ENCODE measurements at regions not wholly inside any gene's neighbourhood (a gene's known extent, or its start where the extent isn't known, plus 50 kb on each side); places are given as distances from the start of the nearest gene placed in this dataset.

DNA sequence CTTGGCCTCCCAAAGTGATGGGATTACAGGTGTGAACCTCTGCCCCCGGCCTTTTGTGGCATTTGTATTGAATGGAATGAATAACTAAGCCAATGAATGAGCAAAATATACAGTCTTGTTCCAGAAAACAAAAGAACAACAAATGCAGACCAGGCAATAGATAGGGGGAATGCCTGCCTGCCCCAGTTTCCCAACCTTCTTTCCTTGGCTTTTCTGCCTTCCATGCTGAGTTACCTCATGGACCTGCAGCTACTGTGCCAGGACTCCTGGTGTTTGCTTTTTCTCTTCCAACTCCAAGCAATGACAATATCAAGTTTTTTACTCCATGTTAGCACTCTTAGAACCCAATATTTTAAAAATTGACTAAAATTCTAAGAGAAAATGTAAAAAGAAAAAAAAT lies 58.6 kb upstream of the BACH1 start:
- H3K36me3 ChIP-seq = no peaks in the 10 kb centered on the region
- peaks cover 4% of the 10 kb centered on the region; the same call in 1 of the 2 replicates for H3K9me3 ChIP-seq (replicated peaks)
- DNase-seq (ENCODE audit: low read depth in 1 of 2, low spot score in 2 of 2) = no peak
- peaks cover 4% of the 10 kb centered on the region; the same call in 1 of the 2 replicates for H3K4me1 ChIP-seq (replicated peaks)
- no peak overlapping the region for H3K27ac ChIP-seq
- no peaks in the 10 kb centered on the region for H3K27me3 ChIP-seq (replicated peaks)
- H3K4me3 ChIP-seq = no peak overlapping the region

DNA sequence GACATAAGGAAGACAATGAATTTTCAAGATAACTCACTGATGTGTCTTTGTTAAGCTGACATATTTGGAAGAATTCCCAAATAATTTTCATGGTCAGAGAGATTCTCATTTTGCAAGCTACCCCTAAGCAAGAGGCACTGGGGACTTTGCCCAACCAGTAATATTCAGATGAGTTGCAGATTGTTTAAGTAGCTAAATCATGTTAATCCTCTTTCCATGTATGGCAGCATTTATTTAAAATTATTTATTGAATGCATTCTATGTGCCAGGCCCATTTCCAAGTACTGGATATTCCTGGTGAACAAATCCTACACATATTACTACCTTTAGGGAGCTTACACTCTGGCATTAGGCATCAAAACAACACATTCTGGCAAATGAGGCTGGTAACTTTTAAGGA lies 56.5 kb upstream of the BACH1 start:
- Histone ChIP-seq H3K27ac (no peak overlapping the region), H3K27me3 (replicated peaks) (no peaks in the 10 kb centered on the region), H3K4me3 (no peak overlapping the region), H3K36me3 (no peaks in the 10 kb centered on the region), H3K4me1 (replicated peaks) (no peaks in the 10 kb centered on the region; the same call in 1 of the 2 replicates), H3K9me3 (replicated peaks) (peaks cover 4% of the 10 kb centered on the region; the same call in 1 of the 2 replicates)
- no peak for DNase-seq (ENCODE audit: low read depth in 1 of 2, low spot score in 2 of 2)

DNA sequence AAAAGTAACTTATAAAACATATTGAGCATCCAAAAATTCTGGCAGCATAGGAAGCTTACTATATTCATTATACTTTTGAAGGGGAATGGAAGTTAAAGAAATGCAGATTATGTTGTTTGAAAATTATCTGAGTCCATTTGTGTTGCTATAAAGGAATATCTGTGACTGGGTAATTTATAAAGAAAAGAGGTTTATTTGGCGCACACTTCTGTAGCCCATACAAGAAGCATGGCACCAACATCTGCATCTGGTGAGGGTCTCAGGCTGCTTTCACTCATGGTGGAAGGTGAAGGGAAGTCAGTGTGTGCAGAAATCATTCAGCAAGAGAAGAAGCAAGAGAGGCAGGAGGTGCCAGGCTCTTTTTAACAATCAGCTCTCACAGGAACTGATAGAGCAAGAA lies 55.5 kb upstream of the BACH1 start:
- Histone ChIP-seq H3K27me3 (replicated peaks) (no peaks in the 10 kb centered on the region), H3K4me3 (no peak overlapping the region), H3K27ac (no peak overlapping the region), H3K4me1 (replicated peaks) (no peaks in the 10 kb centered on the region; the same call in 1 of the 2 replicates), H3K9me3 (replicated peaks) (peaks cover 2% of the 10 kb centered on the region; the same call in 1 of the 2 replicates), H3K36me3 (no peaks in the 10 kb centered on the region)
- DNase-seq (ENCODE audit: low read depth in 1 of 2, low spot score in 2 of 2) = no peak

DNA sequence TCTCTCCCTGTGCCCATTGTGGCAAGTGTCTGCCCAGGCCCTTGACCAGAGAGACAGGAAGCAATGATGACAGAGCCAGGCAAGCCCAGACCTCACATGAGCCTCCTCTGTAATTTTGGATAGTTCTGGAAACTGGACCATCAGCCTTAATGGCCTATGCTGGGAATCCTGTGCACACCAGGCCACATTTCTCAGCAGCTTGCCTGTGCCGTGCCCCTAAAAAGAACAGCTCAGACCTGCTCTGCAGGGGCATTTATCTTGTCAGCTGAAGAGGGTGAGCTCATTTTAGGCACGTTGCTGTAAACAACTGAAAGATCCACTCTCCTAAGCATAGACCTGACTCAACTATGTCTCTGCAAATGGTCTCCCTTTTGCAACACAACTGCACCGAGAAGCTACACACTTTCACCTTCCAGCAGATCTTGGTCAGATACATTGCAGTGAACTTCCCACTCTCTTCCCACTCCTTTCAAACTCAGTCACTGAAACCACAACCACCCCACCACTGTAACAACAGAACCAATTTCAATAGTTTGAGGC lies 53.5 kb upstream of the BACH1 start:
- no peaks in the 10 kb centered on the region for H3K4me1 ChIP-seq (replicated peaks)
- H3K27ac ChIP-seq = no peak overlapping the region
- H3K9me3 ChIP-seq (replicated peaks) = no peaks in the 10 kb centered on the region
- no peak overlapping the region for H3K4me3 ChIP-seq
- no peaks in the 10 kb centered on the region for H3K36me3 ChIP-seq
- H3K27me3 ChIP-seq (replicated peaks) = no peaks in the 10 kb centered on the region
- no peak for DNase-seq (ENCODE audit: low read depth in 1 of 2, low spot score in 2 of 2)

DNA sequence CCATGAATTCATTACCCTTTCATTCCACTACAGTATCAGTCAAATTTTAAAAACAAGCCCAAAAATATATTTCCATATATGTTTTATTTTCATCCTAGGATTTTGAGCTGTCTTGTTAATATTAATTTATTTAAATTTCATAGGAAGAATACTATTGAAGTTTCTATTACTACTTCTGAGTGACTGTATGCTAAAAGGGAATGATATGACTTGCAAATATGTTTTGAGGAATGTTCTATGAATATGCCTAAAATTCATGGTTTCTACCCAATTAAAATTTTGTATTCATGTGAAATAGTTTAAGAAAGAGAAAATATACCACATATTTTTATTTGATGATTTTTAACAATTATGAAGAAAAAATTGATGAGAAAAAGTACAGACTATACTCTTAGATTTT lies 52.9 kb upstream of the BACH1 start:
- no peaks in the 10 kb centered on the region for H3K27me3 ChIP-seq (replicated peaks)

DNA sequence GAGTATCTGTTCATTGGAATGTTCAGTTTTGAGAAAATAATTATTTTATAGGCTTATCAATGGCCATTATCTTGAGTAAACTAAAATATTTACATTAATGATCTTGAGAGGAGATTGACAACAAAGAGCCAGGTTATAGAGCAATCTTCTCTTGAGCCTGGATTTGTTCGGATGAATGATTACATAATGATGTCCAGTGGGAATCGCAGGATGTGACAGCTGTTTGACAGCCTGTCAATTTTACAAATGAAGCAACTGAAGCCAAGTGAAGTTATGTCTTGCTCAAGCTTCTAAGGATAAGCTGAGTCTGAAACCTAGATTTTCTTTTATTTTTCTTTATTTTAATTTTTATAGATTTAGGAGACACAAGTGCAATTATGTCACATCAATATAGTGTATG lies 52.1 kb upstream of the BACH1 start:
- Histone ChIP-seq H3K36me3 (no peaks in the 10 kb centered on the region), H3K9me3 (replicated peaks) (no peaks in the 10 kb centered on the region), H3K27me3 (replicated peaks) (no peaks in the 10 kb centered on the region), H3K4me1 (replicated peaks) (no peaks in the 10 kb centered on the region), H3K4me3 (no peak overlapping the region), H3K27ac (no peak overlapping the region)
- no peak for DNase-seq (ENCODE audit: low read depth in 1 of 2, low spot score in 2 of 2)

More for the DNA sequence above, 52.9 kb upstream of the BACH1 start:
- Histone ChIP-seq H3K27ac (no peak overlapping the region), H3K4me1 (replicated peaks) (no peaks in the 10 kb centered on the region), H3K4me3 (no peak overlapping the region), H3K36me3 (no peaks in the 10 kb centered on the region), H3K9me3 (replicated peaks) (no peaks in the 10 kb centered on the region)
- DNase-seq (ENCODE audit: low read depth in 1 of 2, low spot score in 2 of 2) = no peak

DNA sequence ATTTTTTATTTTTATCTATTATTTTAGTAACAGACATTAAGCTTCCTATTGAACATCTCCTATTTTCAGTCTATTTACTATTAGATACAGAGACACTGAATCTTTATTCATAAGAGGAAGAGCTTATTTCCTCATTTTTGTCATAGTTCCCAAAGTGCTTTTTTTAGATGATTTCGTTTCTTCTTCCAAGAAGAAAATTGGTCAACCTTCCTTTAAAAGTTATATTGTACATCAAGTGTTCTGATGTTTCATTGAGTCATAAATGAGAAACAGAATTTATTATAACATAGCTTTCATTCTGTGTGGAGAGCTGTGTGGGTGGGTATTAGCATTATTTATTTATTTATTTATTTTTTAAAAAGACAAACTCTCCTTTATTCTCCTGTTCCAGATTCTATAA lies 50.6 kb upstream of the BACH1 start:
- Histone ChIP-seq H3K4me3 (no peak overlapping the region), H3K9me3 (replicated peaks) (no peaks in the 10 kb centered on the region; the same call in 1 of the 2 replicates), H3K27ac (no peak overlapping the region), H3K27me3 (replicated peaks) (no peaks in the 10 kb centered on the region), H3K4me1 (replicated peaks) (no peaks in the 10 kb centered on the region), H3K36me3 (no peaks in the 10 kb centered on the region)
- no peak for DNase-seq (ENCODE audit: low read depth in 1 of 2, low spot score in 2 of 2)
